Endothelial cell of umbilical vein (primary cell): ENCODE measurements at regions not wholly inside any gene's neighbourhood (a gene's known extent, or its start where the extent isn't known, plus 50 kb on each side); places are given as distances from the start of the nearest gene placed in this dataset.

Source experiments
- BruUV-seq: library from RNA; stranded (reverse); fragments of 400-500 nt; replicated peaks from 2 replicates; lab custom pipeline; 2021; lab: Mats Ljungman, UMichigan
- CTCF ChIA-PET: fragments of 300-600, 350-600 bp; sonication (Branson Sonifier 250); formaldehyde crosslinking; loops from one replicate; lab custom pipeline; 2021; ENCODE audit warnings: antibody characterized with exemption, inconsistent platforms; lab: Charles Lee
- POLR2A ChIA-PET: fragments of 300-600, 350-600 bp; sonication (Branson Sonifier 250); formaldehyde crosslinking; loops from one replicate; lab custom pipeline; 2021; ENCODE audit warnings: antibody characterized with exemption, inconsistent platforms; lab: Charles Lee
- DNase-seq: peaks from one replicate; pipeline ENCODE4 v3.0.0-alpha.2; 2011; ENCODE audit warnings: low read depth, low spot score
- FAIRE-seq: peaks from 2 replicates; lab custom pipeline; 2011; peaks lifted over from hg19 to GRCh38; lab: Jason Lieb, UNC
- H2AFZ ChIP-seq: 2 replicates; pipeline ENCODE4 v1.6.0; 2012; ENCODE audit warnings: low read depth, low read length, control low read depth, inconsistent platforms
- H3K27ac ChIP-seq: 2 replicates; pipeline ENCODE4 v1.5.1; 2011; ENCODE audit warnings: low read depth, mild to moderate bottlenecking, control low read depth, low read length, moderate library complexity; ENCODE audit not compliant: insufficient read depth
- H3K27me3 ChIP-seq, 2 experiments: 2 replicates each; pipeline versions ENCODE4 v1.6.0 to v1.6.1; 2011; ENCODE audit warnings: low read length in 2 of 2, mixed read lengths in 1 of 2; ENCODE audit not compliant: control insufficient read depth in 2 of 2, insufficient read depth in 2 of 2
- H3K36me3 ChIP-seq, 2 experiments: 2 replicates in 1 of 2; 3 replicates in 1 of 2; pipeline ENCODE4 v1.5.1; 2011; ENCODE audit warnings: low read length in 2 of 2, mild to moderate bottlenecking in 1 of 2, moderate library complexity in 1 of 2; ENCODE audit not compliant: control insufficient read depth in 2 of 2, insufficient read depth in 2 of 2; ENCODE audit errors: extremely low read depth in 1 of 2
- H3K4me1 ChIP-seq: 3 replicates; pipeline ENCODE4 v1.5.1; 2011; ENCODE audit warnings: mild to moderate bottlenecking, low read length; ENCODE audit not compliant: control insufficient read depth, insufficient read depth; ENCODE audit errors: extremely low read depth
- H3K4me2 ChIP-seq: 2 replicates; pipeline ENCODE4 v1.6.1; 2011; ENCODE audit warnings: low read length, control low read depth, mixed read lengths; ENCODE audit not compliant: insufficient read depth
- H3K4me3 ChIP-seq, 3 experiments: fragments of 200-600 bp in 1 of 3; sonication (generic), shearing (Covaris generic) in 1 of 3; replicated peaks in 1 of 3; 2 replicates each; pipeline ENCODE4 v1.5.1; 2011 to 2016; ENCODE audit warnings: control low read depth in 3 of 3, low read length in 3 of 3, mild to moderate bottlenecking in 2 of 3, inconsistent platforms in 1 of 3, low read depth in 1 of 3, moderate library complexity in 1 of 3; ENCODE audit not compliant: insufficient read depth in 1 of 3
- H3K79me2 ChIP-seq: 2 replicates; pipeline ENCODE4 v1.6.0; 2012; ENCODE audit warnings: low read length, inconsistent platforms; ENCODE audit not compliant: control insufficient read depth, insufficient read depth
- H3K9ac ChIP-seq: replicated peaks from 2 replicates; pipeline ENCODE3; 2011; ENCODE audit warnings: low read length, control low read depth; ENCODE audit not compliant: insufficient read depth; ENCODE audit errors: extremely low read depth
- H3K9me1 ChIP-seq: replicated peaks from 3 replicates; pipeline ENCODE4 v1.6.0; 2011; ENCODE audit warnings: mild to moderate bottlenecking, low read length; ENCODE audit not compliant: control insufficient read depth, insufficient read depth; ENCODE audit errors: extremely low read depth
- H3K9me3 ChIP-seq: replicated peaks from 2 replicates; pipeline ENCODE4 v1.5.1; 2012; ENCODE audit warnings: low read length, inconsistent platforms; ENCODE audit not compliant: control insufficient read depth, insufficient read depth
- H4K20me1 ChIP-seq: replicated peaks from 2 replicates; pipeline ENCODE3; 2011; ENCODE audit warnings: mild to moderate bottlenecking, low read length; ENCODE audit not compliant: control insufficient read depth, insufficient read depth; ENCODE audit errors: extremely low read depth
- CTCF ChIP-seq, 2 donors: IDR thresholded peaks; 1 replicate in 1 of 2; 2 replicates in 1 of 2; pipeline ENCODE4 v1.5.1; 2011; ENCODE audit warnings: low read length in 2 of 2, mild to moderate bottlenecking in 2 of 2, moderate library complexity in 2 of 2, control low read depth in 1 of 2, inconsistent platforms in 1 of 2, low read depth in 1 of 2; ENCODE audit not compliant: insufficient read depth in 1 of 2; ENCODE audit errors: extremely low read depth in 1 of 2
- FOS ChIP-seq: IDR thresholded peaks from 2 replicates; pipeline ENCODE4 v1.6.1; 2011; ENCODE audit warnings: mild to moderate bottlenecking, low read length, moderate library complexity, borderline replicate concordance; ENCODE audit not compliant: insufficient read depth
- GATA2 ChIP-seq: IDR thresholded peaks from 2 replicates; pipeline ENCODE4 v1.7.0; 2011; ENCODE audit warnings: low read depth, mild to moderate bottlenecking, moderate library complexity, mixed read lengths, low read length; ENCODE audit not compliant: insufficient read length, insufficient read depth
- JUN ChIP-seq: IDR thresholded peaks from 2 replicates; pipeline ENCODE4 v1.6.1; 2011; ENCODE audit warnings: borderline replicate concordance, low read depth; ENCODE audit not compliant: insufficient read length, insufficient read depth
- MAX ChIP-seq: IDR thresholded peaks from 2 replicates; pipeline ENCODE4 v1.6.1; 2011; ENCODE audit not compliant: insufficient read depth, insufficient read length
- MYC ChIP-seq: IDR thresholded peaks from one replicate; pipeline ENCODE4 v1.6.1; 2011; ENCODE audit warnings: mild to moderate bottlenecking, low read depth, low read length
- POLR2AphosphoS5 ChIP-seq: IDR thresholded peaks from 2 replicates; pipeline ENCODE4 v1.6.1; 2012; ENCODE audit warnings: low read depth, mild to moderate bottlenecking, control low read depth, low read length, moderate library complexity; ENCODE audit not compliant: insufficient read depth
- dilution Hi-C: fragments of 300-500 bp; cut with MboI; formaldehyde crosslinking; loops from one replicate; pipeline ENCODE4 v1.15.0; 2019; ENCODE audit warnings: low sequenced_read_pairs; ENCODE audit not compliant: extremely low pct_ligation_motif_present
- intact Hi-C: fragments of 100-400 bp; cut with micrococcal nuclease; formaldehyde crosslinking; loops from one replicate; pipeline ENCODE4 v1.10.0; 2022

- dilution Hi-C loops: no loop called here
- no peak for DNase-seq
- TF ChIP-seq CTCF (IDR thresholded peaks at IDR 0.05; ENCODE audit: extremely low read depth in 1 of 2, insufficient read depth in 1 of 2, low read depth in 1 of 2, low read length in 2 of 2) (no peak), JUN (no peak), POLR2AphosphoS5 (no peak)
- FAIRE-seq: no peak
- no peaks in the 10 kb centered on the region for H3K79me2 ChIP-seq
- H4K20me1 ChIP-seq: no peaks in the 10 kb centered on the region
- CTCF ChIA-PET: no interaction called here
- no peak overlapping the region for H3K9ac ChIP-seq
- intact Hi-C loops: no loop called here
- no peaks in the 10 kb centered on the region for H3K27me3 ChIP-seq
- POLR2A ChIA-PET: no interaction called here
- no peak overlapping the region for H3K27ac ChIP-seq
- no peaks in the 10 kb centered on the region for H3K9me1 ChIP-seq
- H3K4me3 ChIP-seq: no peak overlapping the region
- H3K9me3 ChIP-seq: peaks cover 8% of the 10 kb centered on the region
- no peaks in the 10 kb centered on the region for H3K4me1 ChIP-seq
- no peaks in the 10 kb centered on the region for H3K36me3 ChIP-seq
- no TSS peak for BruUV-seq
- H3K4me2 ChIP-seq: no peak overlapping the region
- no peak overlapping the region for H2AFZ ChIP-seq
Observed at GRCh38 chr18:77397617-77398016, 148.0 kb downstream of the GALR1 start.

GRCh38 chr18:77400561-77400960 is 150.9 kb downstream of the GALR1 start:
- CTCF ChIA-PET: no interaction called here
- no peak overlapping the region for H3K4me2 ChIP-seq
- H3K27ac ChIP-seq: no peak overlapping the region

More at GRCh38 chr18:77400561-77400960, 150.9 kb downstream of the GALR1 start:
- Histone ChIP-seq H3K27me3 (no peaks in the 10 kb centered on the region), H3K79me2 (no peaks in the 10 kb centered on the region), H2AFZ (no peak overlapping the region), H3K4me1 (no peaks in the 10 kb centered on the region), H3K36me3 (no peaks in the 10 kb centered on the region), H3K9ac (no peak overlapping the region), H4K20me1 (no peaks in the 10 kb centered on the region), H3K4me3 (no peak overlapping the region), H3K9me3 (peaks cover 4% of the 10 kb centered on the region), H3K9me1 (no peaks in the 10 kb centered on the region)
- no TSS peak for BruUV-seq
- FAIRE-seq (no peak), DNase-seq (no peak)
- TF ChIP-seq POLR2AphosphoS5: no peak
- no peak for TF ChIP-seq JUN
- no peak for TF ChIP-seq MAX
- no peak for TF ChIP-seq FOS
- no peak for TF ChIP-seq CTCF (IDR thresholded peaks at IDR 0.05; ENCODE audit: extremely low read depth in 1 of 2, insufficient read depth in 1 of 2, low read depth in 1 of 2, low read length in 2 of 2)
- no peak for TF ChIP-seq MYC
- no peak for TF ChIP-seq GATA2
- intact Hi-C loops: no loop called here
- POLR2A ChIA-PET: no interaction called here
- dilution Hi-C loops: no loop called here
